HG03025 (cell line): ENCODE measurements at regions not wholly inside any gene's neighbourhood (a gene's known extent, or its start where the extent isn't known, plus 50 kb on each side); places are given as distances from the start of the nearest gene placed in this dataset.

Experiments
- ATAC-seq: cut with Tn5 transposase; IDR thresholded peaks from one replicate; pipeline ENCODE4 v1.9.1; 2021; ENCODE audit warnings: mild to moderate bottlenecking, moderate library complexity; ENCODE audit not compliant: unreplicated experiment, low FRiP score

GRCh38 chr2:52181080-52181479 lies 1149.1 kb upstream of the NRXN1 start:
- no peak for ATAC-seq

- no peak for ATAC-seq
Observed at GRCh38 chr2:52178845-52179244, 1146.9 kb upstream of the NRXN1 start.

- ATAC-seq = no peak
Observed at GRCh38 chr2:52145005-52145404, 1113.1 kb upstream of the NRXN1 start.

GRCh38 chr2:52144590-52144989 lies 1112.7 kb upstream of the NRXN1 start:
- ATAC-seq = no peak

GRCh38 chr2:52141076-52141475 lies 1109.1 kb upstream of the NRXN1 start:
- ATAC-seq = no peak

- no peak for ATAC-seq
Observed at GRCh38 chr2:52139241-52139640, 1107.3 kb upstream of the NRXN1 start.

GRCh38 chr2:52135235-52135634 lies 1103.3 kb upstream of the NRXN1 start:
- no peak for ATAC-seq

GRCh38 chr2:52128081-52128480 lies 1096.1 kb upstream of the NRXN1 start:
- ATAC-seq = no peak

GRCh38 chr2:52127527-52127926 lies 1095.6 kb upstream of the NRXN1 start:
- no peak for ATAC-seq

GRCh38 chr2:52117299-52117698 lies 1085.4 kb upstream of the NRXN1 start:
- no peak for ATAC-seq

GRCh38 chr2:52115750-52116149 lies 1083.8 kb upstream of the NRXN1 start:
- no peak for ATAC-seq

GRCh38 chr2:52113338-52113737 lies 1081.4 kb upstream of the NRXN1 start:
- ATAC-seq = no peak

- ATAC-seq = no peak
Observed at GRCh38 chr2:52112141-52112540, 1080.2 kb upstream of the NRXN1 start.

GRCh38 chr2:52107124-52107523 lies 1075.2 kb upstream of the NRXN1 start:
- ATAC-seq = no peak

GRCh38 chr2:52097071-52097470 lies 1065.1 kb upstream of the NRXN1 start:
- ATAC-seq = no peak

GRCh38 chr2:52084759-52085158 lies 1052.8 kb upstream of the NRXN1 start:
- ATAC-seq = no peak

- ATAC-seq = no peak
Observed at GRCh38 chr2:52083214-52083613, 1051.3 kb upstream of the NRXN1 start.

GRCh38 chr2:52082646-52083045 lies 1050.7 kb upstream of the NRXN1 start:
- no peak for ATAC-seq

- no peak for ATAC-seq
Observed at GRCh38 chr2:52079602-52080001, 1047.7 kb upstream of the NRXN1 start.

- ATAC-seq = no peak
Observed at GRCh38 chr2:52077159-52077558, 1045.2 kb upstream of the NRXN1 start.

GRCh38 chr2:52074130-52074719 lies 1042.3 kb upstream of the NRXN1 start:
- ATAC-seq = no peak

- no peak for ATAC-seq
Observed at GRCh38 chr2:52072949-52073348, 1041.0 kb upstream of the NRXN1 start.

GRCh38 chr2:52070665-52071064 lies 1038.7 kb upstream of the NRXN1 start:
- no peak for ATAC-seq
